ENCODE measurements at regions not wholly inside any gene's neighbourhood (a gene's known extent, or its start where the extent isn't known, plus 50 kb on each side); places are given as distances from the start of the nearest gene placed in this dataset.

GRCh38 chr2:192560326-192560725 lies 365.6 kb upstream of the TMEFF2 start:
- 23% methylated on average over 1 of the region's 1 CpG for WGBS (ENCODE audit: low lambda C conversion rate)
- H3F3A ChIP-seq (replicated peaks; ENCODE audit: insufficient read depth) = no peaks in the 10 kb centered on the region
- ChIA-PET CTCF (no interaction called here), POLR2A (no interaction called here)
- H3K4me1 ChIP-seq (ENCODE audit: control insufficient read depth in 1 of 2, insufficient read depth in 2 of 2, low read depth in 1 of 2, low read length in 1 of 2) = no peaks in the 10 kb centered on the region
- H3K79me2 ChIP-seq (ENCODE audit: insufficient read depth) = no peaks in the 10 kb centered on the region
- H3K36me3 ChIP-seq (replicated peaks in 1 of 2; ENCODE audit: control insufficient read depth in 1 of 2, insufficient read depth in 2 of 2, low read length in 1 of 2) = no peaks in the 10 kb centered on the region
- no peaks in the 10 kb centered on the region for H3K9me2 ChIP-seq
- no peaks in the 10 kb centered on the region for H4K20me1 ChIP-seq (ENCODE audit: insufficient read depth)
- no peak for DNase-seq
- TF ChIP-seq FOXJ3 (CRISPR knock-in tag; IDR thresholded peaks at IDR 0.05) = no peak
- no peak for TF ChIP-seq ELF1 (IDR thresholded peaks at IDR 0.05)
- no peak for TF ChIP-seq TAF1 (IDR thresholded peaks at IDR 0.05; ENCODE audit: borderline replicate concordance, low read depth, low read length)
- no peak for TF ChIP-seq POLR2AphosphoS5 (IDR thresholded peaks at IDR 0.05; ENCODE audit: low read depth, low read length)
- TF ChIP-seq, protein P1, sequence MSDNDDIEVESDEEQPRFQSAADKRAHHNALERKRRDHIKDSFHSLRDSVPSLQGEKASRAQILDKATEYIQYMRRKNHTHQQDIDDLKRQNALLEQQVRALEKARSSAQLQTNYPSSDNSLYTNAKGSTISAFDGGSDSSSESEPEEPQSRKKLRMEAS (IDR thresholded peaks at IDR 0.05; ENCODE audit: low read depth) = no peak
- H3K4me3 ChIP-seq (ENCODE audit: low read depth in 2 of 2, low read length in 1 of 2) = no peak overlapping the region
- H3K27me3 ChIP-seq (ENCODE audit: insufficient read depth) = no peaks in the 10 kb centered on the region
- H3K9ac ChIP-seq = no peak overlapping the region
- H2AFZ ChIP-seq (ENCODE audit: low read depth) = no peak overlapping the region
- no peak overlapping the region for H3K27ac ChIP-seq (ENCODE audit: low read depth in 2 of 2, low read length in 1 of 2)
- no peaks in the 10 kb centered on the region for H3K9me3 ChIP-seq
- H3K4me2 ChIP-seq = no peak overlapping the region

DNA sequence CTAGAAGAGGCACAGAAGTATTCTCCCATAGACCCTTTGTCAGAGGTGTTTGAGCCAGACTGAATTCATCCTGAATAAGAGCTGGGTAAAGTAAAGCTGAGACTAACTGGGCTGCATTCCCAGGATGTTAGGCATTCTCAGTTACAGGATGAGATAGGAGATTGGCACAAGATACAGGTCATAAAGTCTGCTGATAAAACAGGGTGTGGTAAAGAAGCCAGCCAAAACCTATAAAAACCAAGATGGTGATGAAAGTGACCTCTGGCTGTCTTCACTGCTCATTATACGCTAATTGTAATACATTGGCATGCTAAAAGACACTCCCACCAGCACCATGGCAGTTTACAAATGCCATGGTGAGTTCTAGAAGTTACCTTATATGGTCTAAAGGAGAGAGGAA lies 364.9 kb upstream of the TMEFF2 start:
- Histone ChIP-seq H3K9me2 (no peaks in the 10 kb centered on the region), H4K20me1 (ENCODE audit: insufficient read depth) (no peaks in the 10 kb centered on the region), H3K79me2 (ENCODE audit: insufficient read depth) (no peaks in the 10 kb centered on the region), H3K9me3 (no peaks in the 10 kb centered on the region), H3K4me2 (no peak overlapping the region), H3K4me1 (ENCODE audit: control insufficient read depth in 1 of 2, insufficient read depth in 2 of 2, low read depth in 1 of 2, low read length in 1 of 2) (no peaks in the 10 kb centered on the region), H3F3A (replicated peaks; ENCODE audit: insufficient read depth) (no peaks in the 10 kb centered on the region), H3K4me3 (ENCODE audit: low read depth in 2 of 2, low read length in 1 of 2) (no peak overlapping the region), H3K36me3 (replicated peaks in 1 of 2; ENCODE audit: control insufficient read depth in 1 of 2, insufficient read depth in 2 of 2, low read length in 1 of 2) (no peaks in the 10 kb centered on the region), H3K27me3 (ENCODE audit: insufficient read depth) (no peaks in the 10 kb centered on the region), H3K27ac (ENCODE audit: low read depth in 2 of 2, low read length in 1 of 2) (no peak overlapping the region), H3K9ac (no peak overlapping the region), H2AFZ (ENCODE audit: low read depth) (no peak overlapping the region)
- CTCF ChIA-PET = no interaction called here
- TF ChIP-seq CHD2 (IDR thresholded peaks at IDR 0.05; ENCODE audit: low read length, partially characterized antibody) (no peak), FOSL2 (IDR thresholded peaks at IDR 0.05; ENCODE audit: borderline replicate concordance, low read depth) (no peak), PBX3 (IDR thresholded peaks at IDR 0.05) (no peak), FOXM1 (IDR thresholded peaks at IDR 0.05; ENCODE audit: low read depth) (no peak), EZH2phosphoT487 (IDR thresholded peaks at IDR 0.05; ENCODE audit: borderline replicate concordance, low read depth) (no peak), FOXJ3 (CRISPR knock-in tag; IDR thresholded peaks at IDR 0.05) (no peak), TAF1 (IDR thresholded peaks at IDR 0.05; ENCODE audit: borderline replicate concordance, low read depth, low read length) (no peak), EP300 (IDR thresholded peaks at IDR 0.05; ENCODE audit: borderline replicate concordance in 1 of 2, low read depth in 1 of 2, low read length in 1 of 2) (no peak), GABPA (IDR thresholded peaks at IDR 0.05; ENCODE audit: low read depth) (no peak)
- TF ChIP-seq, protein P2, sequence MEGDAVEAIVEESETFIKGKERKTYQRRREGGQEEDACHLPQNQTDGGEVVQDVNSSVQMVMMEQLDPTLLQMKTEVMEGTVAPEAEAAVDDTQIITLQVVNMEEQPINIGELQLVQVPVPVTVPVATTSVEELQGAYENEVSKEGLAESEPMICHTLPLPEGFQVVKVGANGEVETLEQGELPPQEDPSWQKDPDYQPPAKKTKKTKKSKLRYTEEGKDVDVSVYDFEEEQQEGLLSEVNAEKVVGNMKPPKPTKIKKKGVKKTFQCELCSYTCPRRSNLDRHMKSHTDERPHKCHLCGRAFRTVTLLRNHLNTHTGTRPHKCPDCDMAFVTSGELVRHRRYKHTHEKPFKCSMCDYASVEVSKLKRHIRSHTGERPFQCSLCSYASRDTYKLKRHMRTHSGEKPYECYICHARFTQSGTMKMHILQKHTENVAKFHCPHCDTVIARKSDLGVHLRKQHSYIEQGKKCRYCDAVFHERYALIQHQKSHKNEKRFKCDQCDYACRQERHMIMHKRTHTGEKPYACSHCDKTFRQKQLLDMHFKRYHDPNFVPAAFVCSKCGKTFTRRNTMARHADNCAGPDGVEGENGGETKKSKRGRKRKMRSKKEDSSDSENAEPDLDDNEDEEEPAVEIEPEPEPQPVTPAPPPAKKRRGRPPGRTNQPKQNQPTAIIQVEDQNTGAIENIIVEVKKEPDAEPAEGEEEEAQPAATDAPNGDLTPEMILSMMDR (IDR thresholded peaks at IDR 0.05) = no peak
- TF ChIP-seq, protein P1 (IDR thresholded peaks at IDR 0.05; ENCODE audit: low read depth) = no peak
- 0% methylated on average over 1 of the region's 1 CpG for WGBS (ENCODE audit: low lambda C conversion rate)
- no peak for DNase-seq
- POLR2A ChIA-PET = no interaction called here
